ENCODE measurements at regions not wholly inside any gene's neighbourhood (a gene's known extent, or its start where the extent isn't known, plus 50 kb on each side); places are given as distances from the start of the nearest gene placed in this dataset.

DNA sequence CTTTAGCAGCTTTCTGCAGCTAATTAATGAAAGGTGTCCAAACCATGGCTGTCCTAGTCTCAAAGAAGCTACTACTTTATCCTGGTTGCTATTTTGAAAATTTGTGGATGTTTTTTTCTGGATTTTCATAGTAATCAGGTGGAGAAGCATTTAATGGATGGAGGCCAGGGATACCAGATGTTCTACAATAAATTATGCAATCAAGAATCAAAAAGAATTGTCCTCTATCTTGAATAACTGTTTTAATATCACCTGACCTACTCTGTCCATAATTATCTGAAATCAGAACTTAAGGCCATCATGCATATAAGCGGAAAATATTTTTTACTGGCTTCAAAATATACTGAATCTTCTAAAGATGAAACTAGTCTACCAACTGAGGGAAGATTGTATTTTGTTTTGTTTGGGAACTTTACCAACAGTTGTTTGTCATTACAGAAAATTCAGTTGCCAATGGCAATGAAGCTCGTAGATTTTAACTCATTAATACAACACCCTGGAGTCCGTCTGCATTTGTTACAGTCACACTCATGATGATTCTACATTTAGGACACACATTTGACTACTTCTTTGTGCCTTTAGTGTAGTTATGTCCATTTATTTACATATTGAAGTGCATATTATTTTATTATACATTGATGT, 762.3 kb upstream of the GRM7 start:
- CTCF ChIA-PET (ENCODE audit: low intra/inter-chr PET ratio), result no interaction called here
- TF ChIP-seq ZNF124 (CRISPR knock-in tag; IDR thresholded peaks at IDR 0.05) (no peak), RB1 (IDR thresholded peaks at IDR 0.05; ENCODE audit: low read depth) (no peak)
- H3K9me1 ChIP-seq (ENCODE audit: control insufficient read depth, insufficient read depth, low read length), result no peaks in the 10 kb centered on the region
- DNase-seq (ENCODE audit: extremely low read depth in 1 of 4, low spot score in 3 of 4) (no peak), ATAC-seq (no peak), FAIRE-seq (no peak)
- H3K9me3 ChIP-seq (replicated peaks; ENCODE audit: control insufficient read depth, insufficient read depth, low read depth, low read length), result no peaks in the 10 kb centered on the region
- H3K27me3 ChIP-seq (ENCODE audit: control insufficient read depth in 2 of 2, insufficient read depth in 2 of 2, low read length in 2 of 2), result no peaks in the 10 kb centered on the region
- no peak overlapping the region for H3K4me3 ChIP-seq
- intact Hi-C loops (cut with micrococcal nuclease) (no loop called here), in situ Hi-C loops (cut with MboI) (no loop called here)
- H3K79me2 ChIP-seq (ENCODE audit: control insufficient read depth, insufficient read depth, low read length), result no peaks in the 10 kb centered on the region
- 0% methylated on average over 3 of the region's 3 CpGs for WGBS (ENCODE audit: insufficient coverage, low coverage, missing lambda C conversion rate)
- BruUV-seq (replicated peaks), result no TSS peak
- POLR2A ChIA-PET, result no interaction called here
- no peaks in the 10 kb centered on the region for H3K4me1 ChIP-seq (replicated peaks in 1 of 2; ENCODE audit: control insufficient read depth in 2 of 2, insufficient read depth in 2 of 2, low read length in 2 of 2)
- H2AFZ ChIP-seq (ENCODE audit: low read depth, low read length), result no peak overlapping the region
- H3K36me3 ChIP-seq (ENCODE audit: control insufficient read depth, insufficient read depth, low read length), result no peaks in the 10 kb centered on the region
- H4K20me1 ChIP-seq (replicated peaks; ENCODE audit: control insufficient read depth, insufficient read depth, low read length), result no peaks in the 10 kb centered on the region
- no peak overlapping the region for H3K4me2 ChIP-seq (ENCODE audit: insufficient read depth, low read length)
- H3K9ac ChIP-seq (ENCODE audit: insufficient read depth in 1 of 2, low read depth in 2 of 2, low read length in 2 of 2), result no peak overlapping the region
- no peak overlapping the region for H3K27ac ChIP-seq (ENCODE audit: extremely low read depth, low read depth, low read length)

DNA sequence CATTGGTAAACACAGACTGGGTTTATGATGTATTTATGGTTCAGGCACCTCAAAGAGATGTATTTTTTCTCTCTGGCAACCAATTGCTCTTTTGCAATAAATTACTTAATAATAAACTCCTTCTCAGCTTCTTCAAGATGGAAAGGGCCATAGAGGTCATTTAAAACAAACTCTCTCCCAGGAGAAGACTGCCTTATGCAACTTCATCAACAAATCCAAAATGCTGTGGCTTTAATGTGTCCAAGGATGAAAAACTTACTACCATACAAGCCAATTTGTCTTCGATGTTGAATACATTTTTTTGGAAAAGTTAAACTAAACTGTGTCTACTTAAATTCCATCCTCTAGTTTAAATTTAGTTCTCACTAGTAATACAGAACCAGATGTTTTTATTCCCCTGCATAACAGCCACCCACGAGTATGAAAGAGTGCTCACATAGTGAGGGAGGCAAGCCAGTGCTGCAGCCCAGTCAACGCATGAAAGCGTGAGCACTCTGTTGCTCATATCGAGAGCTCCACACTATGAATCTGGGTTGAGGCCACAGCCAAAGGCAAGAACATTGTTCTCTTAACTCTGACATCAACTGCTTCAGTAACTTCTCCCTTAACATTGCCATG, 761.3 kb upstream of the GRM7 start:
- ATAC-seq (no peak), DNase-seq (ENCODE audit: extremely low read depth in 1 of 4, low spot score in 3 of 4) (no peak), FAIRE-seq (no peak)
- in situ Hi-C loops (cut with MboI), result no loop called here
- ChIA-PET CTCF (ENCODE audit: low intra/inter-chr PET ratio) (no interaction called here), POLR2A (no interaction called here)
- no peaks in the 10 kb centered on the region for H3K27me3 ChIP-seq (ENCODE audit: control insufficient read depth in 2 of 2, insufficient read depth in 2 of 2, low read length in 2 of 2)
- H3K79me2 ChIP-seq (ENCODE audit: control insufficient read depth, insufficient read depth, low read length), result no peaks in the 10 kb centered on the region
- no peaks in the 10 kb centered on the region for H4K20me1 ChIP-seq (replicated peaks; ENCODE audit: control insufficient read depth, insufficient read depth, low read length)
- intact Hi-C loops (cut with micrococcal nuclease), result no loop called here
- H2AFZ ChIP-seq (ENCODE audit: low read depth, low read length), result no peak overlapping the region
- TF ChIP-seq ZNF121 (CRISPR knock-in tag; conservative IDR thresholded peaks at IDR 0.05), result no peak
- 0% methylated on average over 5 of the region's 5 CpGs for WGBS (ENCODE audit: insufficient coverage, low coverage, missing lambda C conversion rate)
- no peaks in the 10 kb centered on the region for H3K9me1 ChIP-seq (ENCODE audit: control insufficient read depth, insufficient read depth, low read length)
- no peak overlapping the region for H3K27ac ChIP-seq (ENCODE audit: extremely low read depth, low read depth, low read length)
- no peak overlapping the region for H3K9ac ChIP-seq (ENCODE audit: insufficient read depth in 1 of 2, low read depth in 2 of 2, low read length in 2 of 2)
- no peaks in the 10 kb centered on the region for H3K9me3 ChIP-seq (replicated peaks; ENCODE audit: control insufficient read depth, insufficient read depth, low read depth, low read length)
- no peak overlapping the region for H3K4me2 ChIP-seq (ENCODE audit: insufficient read depth, low read length)
- no peaks in the 10 kb centered on the region for H3K36me3 ChIP-seq (ENCODE audit: control insufficient read depth, insufficient read depth, low read length)
- BruUV-seq (replicated peaks), result no TSS peak
- H3K4me3 ChIP-seq, result no peak overlapping the region
- H3K4me1 ChIP-seq (replicated peaks in 1 of 2; ENCODE audit: control insufficient read depth in 2 of 2, insufficient read depth in 2 of 2, low read length in 2 of 2), result no peaks in the 10 kb centered on the region
